ENCODE measurements at regions not wholly inside any gene's neighbourhood (a gene's known extent, or its start where the extent isn't known, plus 50 kb on each side); places are given as distances from the start of the nearest gene placed in this dataset.

DNA sequence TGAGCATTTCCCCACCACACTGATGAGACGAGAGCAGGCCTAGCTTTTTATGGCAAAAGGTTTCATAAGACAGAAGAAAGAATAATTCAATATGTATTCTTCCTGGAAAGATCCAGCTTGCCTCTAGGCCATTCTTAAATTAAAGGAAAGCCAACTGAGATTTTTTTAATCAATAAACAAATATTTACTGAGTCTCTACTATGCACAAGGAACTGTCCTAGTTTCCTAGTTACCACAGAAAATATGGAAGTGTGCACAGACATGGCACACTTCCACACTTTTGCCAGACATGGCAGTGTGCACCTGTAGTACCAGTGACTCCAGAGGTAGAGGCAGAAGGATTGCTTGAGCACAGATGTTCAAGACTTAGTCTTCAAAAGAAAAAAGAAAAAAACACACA lies 281.0 kb downstream of the CETN3 start:
- H3K36me3 ChIP-seq (ENCODE audit: control insufficient read depth in 4 of 4, insufficient read depth in 4 of 4, low read length in 4 of 4): no peaks in the 10 kb centered on the region
- DNase-seq (no peak), ATAC-seq (ENCODE audit: insufficient read depth, low FRiP score) (no peak)
- H3K9ac ChIP-seq (ENCODE audit: insufficient read depth in 1 of 2, low read length in 2 of 2): no peak overlapping the region
- no peak overlapping the region for H3K4me3 ChIP-seq
- H3K27me3 ChIP-seq (ENCODE audit: control insufficient read depth in 3 of 3, insufficient read depth in 3 of 3, low read length in 2 of 3): no peaks in the 10 kb centered on the region
- TF ChIP-seq, protein P1, sequence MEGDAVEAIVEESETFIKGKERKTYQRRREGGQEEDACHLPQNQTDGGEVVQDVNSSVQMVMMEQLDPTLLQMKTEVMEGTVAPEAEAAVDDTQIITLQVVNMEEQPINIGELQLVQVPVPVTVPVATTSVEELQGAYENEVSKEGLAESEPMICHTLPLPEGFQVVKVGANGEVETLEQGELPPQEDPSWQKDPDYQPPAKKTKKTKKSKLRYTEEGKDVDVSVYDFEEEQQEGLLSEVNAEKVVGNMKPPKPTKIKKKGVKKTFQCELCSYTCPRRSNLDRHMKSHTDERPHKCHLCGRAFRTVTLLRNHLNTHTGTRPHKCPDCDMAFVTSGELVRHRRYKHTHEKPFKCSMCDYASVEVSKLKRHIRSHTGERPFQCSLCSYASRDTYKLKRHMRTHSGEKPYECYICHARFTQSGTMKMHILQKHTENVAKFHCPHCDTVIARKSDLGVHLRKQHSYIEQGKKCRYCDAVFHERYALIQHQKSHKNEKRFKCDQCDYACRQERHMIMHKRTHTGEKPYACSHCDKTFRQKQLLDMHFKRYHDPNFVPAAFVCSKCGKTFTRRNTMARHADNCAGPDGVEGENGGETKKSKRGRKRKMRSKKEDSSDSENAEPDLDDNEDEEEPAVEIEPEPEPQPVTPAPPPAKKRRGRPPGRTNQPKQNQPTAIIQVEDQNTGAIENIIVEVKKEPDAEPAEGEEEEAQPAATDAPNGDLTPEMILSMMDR (IDR thresholded peaks at IDR 0.05; ENCODE audit: control extremely low read depth, extremely low read depth): no peak
- 95 to 96% methylated on average over 1 of the region's 1 CpG for WGBS, 2 donors
- no peaks in the 10 kb centered on the region for H3K9me3 ChIP-seq (ENCODE audit: control insufficient read depth in 4 of 4, insufficient read depth in 3 of 4, low read length in 3 of 4)
- peak overlapping the region in 1 of 2 donors; percentile 21 for H3K27ac ChIP-seq (ENCODE audit: low read depth in 1 of 2, low read length in 1 of 2)
- no peaks in the 10 kb centered on the region for H3K4me1 ChIP-seq (ENCODE audit: control insufficient read depth in 5 of 5, insufficient read depth in 5 of 5, low read length in 5 of 5)

DNA sequence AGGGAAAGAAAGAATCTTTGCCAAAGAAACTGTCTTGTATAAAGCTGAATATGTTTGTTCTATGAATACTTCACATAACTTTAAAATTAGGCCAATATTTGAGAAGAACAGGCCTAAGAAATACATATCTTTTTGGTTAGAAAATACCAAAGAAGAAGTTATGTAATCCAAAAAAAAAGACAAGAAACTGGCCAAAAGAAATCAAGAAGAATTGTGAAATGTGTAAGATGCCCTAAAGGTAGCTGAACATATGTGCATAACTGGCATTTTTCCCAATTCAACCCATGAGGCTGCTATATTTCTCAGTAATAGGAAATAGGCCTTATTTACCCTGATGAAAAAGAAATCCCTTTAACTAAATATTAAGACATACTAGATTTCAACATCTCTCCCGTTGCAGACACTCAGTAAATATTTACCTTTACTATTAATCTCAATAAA lies 290.0 kb downstream of the CETN3 start:
- Histone ChIP-seq H3K36me3 (ENCODE audit: control insufficient read depth in 4 of 4, insufficient read depth in 4 of 4, low read length in 4 of 4) (no peaks in the 10 kb centered on the region), H3K9ac (ENCODE audit: insufficient read depth in 1 of 2, low read length in 2 of 2) (no peak overlapping the region), H3K27me3 (ENCODE audit: control insufficient read depth in 3 of 3, insufficient read depth in 3 of 3, low read length in 2 of 3) (no peaks in the 10 kb centered on the region), H3K4me1 (ENCODE audit: control insufficient read depth in 5 of 5, insufficient read depth in 5 of 5, low read length in 5 of 5) (peaks cover 0 to 6% (median 0%) of the 10 kb centered on the region in 5 donors), H3K9me3 (ENCODE audit: control insufficient read depth in 4 of 4, insufficient read depth in 3 of 4, low read length in 3 of 4) (no peaks in the 10 kb centered on the region), H3K27ac (ENCODE audit: low read depth in 1 of 2, low read length in 1 of 2) (no peak overlapping the region), H3K4me3 (no peak overlapping the region)
- no peak for DNase-seq
- no peak for ATAC-seq (ENCODE audit: insufficient read depth, low FRiP score)
- WGBS, 2 donors: 5 to 11% methylated on average over 1 of the region's 1 CpG
- TF ChIP-seq, protein P1 (IDR thresholded peaks at IDR 0.05; ENCODE audit: control extremely low read depth, extremely low read depth): no peak

DNA sequence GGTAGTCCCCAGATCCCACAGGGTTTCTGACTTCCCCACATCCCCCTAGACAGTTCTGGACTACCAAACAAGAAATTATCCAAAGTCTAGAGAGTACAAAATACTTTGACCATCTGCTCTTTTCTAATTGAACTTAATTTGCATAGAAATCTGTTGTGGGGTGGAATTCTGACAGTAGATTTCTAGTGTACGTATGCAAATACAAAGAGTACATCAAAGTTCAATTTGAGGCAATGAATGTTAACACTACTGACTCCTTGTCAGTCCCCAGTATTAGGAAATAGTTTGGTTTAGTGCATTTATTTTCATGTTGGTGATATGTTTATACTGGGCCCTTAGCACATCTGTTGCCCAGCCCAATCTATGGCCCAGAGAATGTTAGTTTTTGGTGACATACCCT lies 292.6 kb downstream of the CETN3 start:
- ATAC-seq (ENCODE audit: insufficient read depth, low FRiP score) (no peak), DNase-seq (no peak)
- H3K27me3 ChIP-seq (ENCODE audit: control insufficient read depth in 3 of 3, insufficient read depth in 3 of 3, low read length in 2 of 3): no peaks in the 10 kb centered on the region
- H3K9ac ChIP-seq (ENCODE audit: insufficient read depth in 1 of 2, low read length in 2 of 2): no peak overlapping the region
- H3K9me3 ChIP-seq (ENCODE audit: control insufficient read depth in 4 of 4, insufficient read depth in 3 of 4, low read length in 3 of 4): no peaks in the 10 kb centered on the region
- H3K4me3 ChIP-seq: no peak overlapping the region
- no peaks in the 10 kb centered on the region for H3K36me3 ChIP-seq (ENCODE audit: control insufficient read depth in 4 of 4, insufficient read depth in 4 of 4, low read length in 4 of 4)
- WGBS, 2 donors: 91 to 98% methylated on average over 1 of the region's 1 CpG
- peaks cover 0 to 6% (median 3%) of the 10 kb centered on the region in 5 donors for H3K4me1 ChIP-seq (ENCODE audit: control insufficient read depth in 5 of 5, insufficient read depth in 5 of 5, low read length in 5 of 5)
- TF ChIP-seq, protein P1 (IDR thresholded peaks at IDR 0.05; ENCODE audit: control extremely low read depth, extremely low read depth): no peak
- H3K27ac ChIP-seq (ENCODE audit: low read depth in 1 of 2, low read length in 1 of 2): no peak overlapping the region

DNA sequence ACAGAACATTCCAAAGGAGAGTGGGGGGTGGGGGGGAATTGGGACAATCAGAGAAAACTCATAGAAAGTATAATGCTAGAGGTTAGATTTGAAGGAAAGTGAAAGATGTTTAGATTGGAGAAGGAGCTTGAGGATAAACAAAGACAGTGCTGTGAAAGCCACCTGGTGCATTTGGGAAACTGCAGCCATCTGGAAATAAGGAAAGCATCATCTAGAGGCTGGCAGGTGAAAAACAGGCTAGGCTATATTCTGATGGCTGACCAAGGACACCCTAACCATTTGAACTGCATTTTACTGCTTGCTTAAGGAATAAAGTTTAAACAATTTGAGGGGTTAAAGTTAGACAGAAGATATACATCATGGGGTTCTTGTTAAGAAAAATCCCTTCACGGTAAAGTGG lies 296.4 kb downstream of the CETN3 start:
- no peak for ATAC-seq (ENCODE audit: insufficient read depth, low FRiP score)
- H3K27ac ChIP-seq (ENCODE audit: low read depth in 1 of 2, low read length in 1 of 2): no peak overlapping the region
- peaks cover 0 to 9% (median 0%) of the 10 kb centered on the region in 5 donors for H3K4me1 ChIP-seq (ENCODE audit: control insufficient read depth in 5 of 5, insufficient read depth in 5 of 5, low read length in 5 of 5)
- 93 to 100% methylated on average over 1 of the region's 1 CpG for WGBS, 2 donors
- no peaks in the 10 kb centered on the region for H3K36me3 ChIP-seq (ENCODE audit: control insufficient read depth in 4 of 4, insufficient read depth in 4 of 4, low read length in 4 of 4)
- no peaks in the 10 kb centered on the region for H3K27me3 ChIP-seq (ENCODE audit: control insufficient read depth in 3 of 3, insufficient read depth in 3 of 3, low read length in 2 of 3)
- H3K9me3 ChIP-seq (ENCODE audit: control insufficient read depth in 4 of 4, insufficient read depth in 3 of 4, low read length in 3 of 4): peaks cover 0 to 6% (median 0%) of the 10 kb centered on the region in 4 donors
- DNase-seq: no peak
- no peak overlapping the region for H3K4me3 ChIP-seq
- TF ChIP-seq, protein P1 (IDR thresholded peaks at IDR 0.05; ENCODE audit: control extremely low read depth, extremely low read depth): no peak
- H3K9ac ChIP-seq (ENCODE audit: insufficient read depth in 1 of 2, low read length in 2 of 2): no peak overlapping the region

Measured in lung (tissue), 11 donors.